NCI-H748 treated with DMSO at 0.1 percent for 48 hours (cell line): ENCODE measurements at regions not wholly inside any gene's neighbourhood (a gene's known extent, or its start where the extent isn't known, plus 50 kb on each side); places are given as distances from the start of the nearest gene placed in this dataset.

Experiments
- DNase-seq: peaks from one replicate; lab custom pipeline; 2025; lab: John Stamatoyannopoulos, UW

- no peak for DNase-seq
Observed at GRCh38 chr7:371119-371778, 81.3 kb downstream of the FOXL3 start.

GRCh38 chr7:371779-372545, 82.0 kb downstream of the FOXL3 start:
- no peak for DNase-seq

GRCh38 chr7:372546-372931, 82.6 kb downstream of the FOXL3 start:
- no peak for DNase-seq

- DNase-seq, result no peak
Observed at GRCh38 chr7:372932-373791, 83.2 kb downstream of the FOXL3 start.

- DNase-seq, result no peak
Observed at GRCh38 chr7:373818-374705, 84.1 kb downstream of the FOXL3 start.

- DNase-seq, result no peak
Observed at GRCh38 chr7:374706-375311, 84.8 kb downstream of the FOXL3 start.

GRCh38 chr7:375321-375831, 85.4 kb downstream of the FOXL3 start:
- DNase-seq, result no peak

GRCh38 chr7:375901-376305, 85.9 kb downstream of the FOXL3 start:
- DNase-seq, result no peak

GRCh38 chr7:376306-377079, 86.5 kb downstream of the FOXL3 start:
- no peak for DNase-seq

- DNase-seq, result no peak
Observed at GRCh38 chr7:377080-378040, 87.4 kb downstream of the FOXL3 start.

- no peak for DNase-seq
Observed at GRCh38 chr7:378041-378420, 88.1 kb downstream of the FOXL3 start.

- DNase-seq, result no peak
Observed at GRCh38 chr7:378551-379455, 88.8 kb downstream of the FOXL3 start.

- no peak for DNase-seq
Observed at GRCh38 chr7:379456-380138, 89.6 kb downstream of the FOXL3 start.

GRCh38 chr7:380139-380485, 90.1 kb downstream of the FOXL3 start:
- no peak for DNase-seq

- DNase-seq, result no peak
Observed at GRCh38 chr7:380711-381210, 90.8 kb downstream of the FOXL3 start.

- no peak for DNase-seq
Observed at GRCh38 chr7:381211-382042, 91.5 kb downstream of the FOXL3 start.

- no peak for DNase-seq
Observed at GRCh38 chr7:382043-382400, 92.1 kb downstream of the FOXL3 start.
